ACC112 (cell line): ENCODE measurements at regions not wholly inside any gene's neighbourhood (a gene's known extent, or its start where the extent isn't known, plus 50 kb on each side); places are given as distances from the start of the nearest gene placed in this dataset.

ENCODE experiments used
- H2AFZ ChIP-seq: fragments of 200-600 bp; sonication (generic); one replicate; pipeline ENCODE4 v1.6.0; 2017; ENCODE audit warnings: antibody characterized with exemption, low read length; ENCODE audit not compliant: unreplicated experiment
- H3K27ac ChIP-seq: fragments of 200-600 bp; sonication (generic); 2 replicates; pipeline ENCODE4 v1.5.1; 2014; ENCODE audit warnings: low read depth, mild to moderate bottlenecking, antibody characterized with exemption, low read length, moderate library complexity
- H3K27me3 ChIP-seq: fragments of 200-600 bp; sonication (generic); 2 replicates; pipeline ENCODE4 v1.6.1; 2014; ENCODE audit warnings: mild to moderate bottlenecking, antibody characterized with exemption, low read length, moderate library complexity, mixed read lengths; ENCODE audit not compliant: insufficient read depth
- H3K36me3 ChIP-seq: fragments of 200-600 bp; sonication (generic); 2 replicates; pipeline ENCODE4 v1.6.1; 2016; ENCODE audit warnings: mild to moderate bottlenecking, antibody characterized with exemption, low read length, moderate library complexity, mixed read lengths; ENCODE audit not compliant: insufficient read depth
- H3K4me1 ChIP-seq: fragments of 200-600 bp; sonication (generic); one replicate; pipeline ENCODE4 v1.6.1; 2016; ENCODE audit warnings: low read length, mixed read lengths; ENCODE audit not compliant: insufficient read depth, unreplicated experiment, control insufficient read depth
- H3K4me3 ChIP-seq: fragments of 200-600 bp; sonication (generic); 2 replicates; pipeline ENCODE4 v1.5.1; 2014; ENCODE audit warnings: mild to moderate bottlenecking, low read depth, low read length
- H3K79me2 ChIP-seq: fragments of 200-600 bp; sonication (generic); one replicate; pipeline ENCODE4 v1.6.0; 2016; ENCODE audit warnings: low read length; ENCODE audit not compliant: control insufficient read depth, unreplicated experiment, insufficient read depth

- no peaks in the 10 kb centered on the region for H3K79me2 ChIP-seq
- peaks cover 23% of the 10 kb centered on the region for H3K4me1 ChIP-seq
- no peak overlapping the region for H3K27ac ChIP-seq
- H3K36me3 ChIP-seq = no peaks in the 10 kb centered on the region
- no peaks in the 10 kb centered on the region for H3K27me3 ChIP-seq
- no peak overlapping the region for H2AFZ ChIP-seq
- H3K4me3 ChIP-seq = no peak overlapping the region
Observed at GRCh38 chr16:80025236-80025635, 424.7 kb upstream of the MAF start.

GRCh38 chr16:80024443-80024842 is 423.9 kb upstream of the MAF start:
- H3K27ac ChIP-seq = no peak overlapping the region
- no peak overlapping the region for H2AFZ ChIP-seq
- H3K36me3 ChIP-seq = no peaks in the 10 kb centered on the region
- H3K79me2 ChIP-seq = no peaks in the 10 kb centered on the region
- no peaks in the 10 kb centered on the region for H3K27me3 ChIP-seq
- peaks cover 23% of the 10 kb centered on the region for H3K4me1 ChIP-seq
- no peak overlapping the region for H3K4me3 ChIP-seq

GRCh38 chr16:80023865-80024264 is 423.3 kb upstream of the MAF start:
- Histone ChIP-seq H3K79me2 (no peaks in the 10 kb centered on the region), H3K27ac (no peak overlapping the region), H3K4me3 (no peak overlapping the region), H3K36me3 (no peaks in the 10 kb centered on the region), H3K4me1 (peaks cover 23% of the 10 kb centered on the region), H3K27me3 (no peaks in the 10 kb centered on the region), H2AFZ (no peak overlapping the region)

- Histone ChIP-seq H3K27me3 (no peaks in the 10 kb centered on the region), H3K36me3 (no peaks in the 10 kb centered on the region), H3K4me3 (no peak overlapping the region), H2AFZ (no peak overlapping the region), H3K4me1 (peaks cover 8% of the 10 kb centered on the region), H3K27ac (no peak overlapping the region), H3K79me2 (no peaks in the 10 kb centered on the region)
Observed at GRCh38 chr16:80019395-80019794, 418.9 kb upstream of the MAF start.

- no peaks in the 10 kb centered on the region for H3K4me1 ChIP-seq
- H3K79me2 ChIP-seq = no peaks in the 10 kb centered on the region
- no peak overlapping the region for H3K4me3 ChIP-seq
- no peaks in the 10 kb centered on the region for H3K27me3 ChIP-seq
- H2AFZ ChIP-seq = no peak overlapping the region
- no peak overlapping the region for H3K27ac ChIP-seq
- H3K36me3 ChIP-seq = no peaks in the 10 kb centered on the region
Observed at GRCh38 chr16:80018466-80018865, 417.9 kb upstream of the MAF start.

GRCh38 chr16:80016731-80017326 is 416.3 kb upstream of the MAF start:
- H2AFZ ChIP-seq = no peak overlapping the region
- H3K4me3 ChIP-seq = no peak overlapping the region
- H3K79me2 ChIP-seq = no peaks in the 10 kb centered on the region
- H3K27me3 ChIP-seq = no peaks in the 10 kb centered on the region
- H3K27ac ChIP-seq = no peak overlapping the region
- H3K36me3 ChIP-seq = no peaks in the 10 kb centered on the region
- no peaks in the 10 kb centered on the region for H3K4me1 ChIP-seq

GRCh38 chr16:80015566-80015965 is 415.0 kb upstream of the MAF start:
- H3K36me3 ChIP-seq = no peaks in the 10 kb centered on the region
- H3K27ac ChIP-seq = no peak overlapping the region
- 0 out of 2 replicates have a peak, but pooled peaks cover 2% of the 10 kb centered on the region for H3K27me3 ChIP-seq
- H2AFZ ChIP-seq = no peak overlapping the region
- H3K4me1 ChIP-seq = no peaks in the 10 kb centered on the region
- H3K4me3 ChIP-seq = no peak overlapping the region
- no peaks in the 10 kb centered on the region for H3K79me2 ChIP-seq

- 0 out of 2 replicates have a peak, but pooled peaks cover 2% of the 10 kb centered on the region for H3K27me3 ChIP-seq
- no peaks in the 10 kb centered on the region for H3K4me1 ChIP-seq
- H3K27ac ChIP-seq = no peak overlapping the region
- no peaks in the 10 kb centered on the region for H3K36me3 ChIP-seq
- no peaks in the 10 kb centered on the region for H3K79me2 ChIP-seq
- H3K4me3 ChIP-seq = no peak overlapping the region
- H2AFZ ChIP-seq = no peak overlapping the region
Observed at GRCh38 chr16:80014241-80014939, 413.9 kb upstream of the MAF start.

- Histone ChIP-seq H2AFZ (no peak overlapping the region), H3K27me3 (0 out of 2 replicates have a peak, but pooled peaks cover 2% of the 10 kb centered on the region), H3K4me3 (no peak overlapping the region), H3K36me3 (no peaks in the 10 kb centered on the region), H3K4me1 (no peaks in the 10 kb centered on the region), H3K79me2 (no peaks in the 10 kb centered on the region), H3K27ac (no peak overlapping the region)
Observed at GRCh38 chr16:80012586-80012985, 412.0 kb upstream of the MAF start.

- no peak overlapping the region for H3K27ac ChIP-seq
- no peak overlapping the region for H2AFZ ChIP-seq
Observed at GRCh38 chr16:80009971-80010659, 409.6 kb upstream of the MAF start.

More at GRCh38 chr16:80009971-80010659, 409.6 kb upstream of the MAF start:
- H3K27me3 ChIP-seq = 0 out of 2 replicates have a peak, but pooled peaks cover 2% of the 10 kb centered on the region
- no peak overlapping the region for H3K4me3 ChIP-seq
- H3K4me1 ChIP-seq = peaks cover 10% of the 10 kb centered on the region
- no peaks in the 10 kb centered on the region for H3K79me2 ChIP-seq
- no peaks in the 10 kb centered on the region for H3K36me3 ChIP-seq
